Caco-2 (cell line): ENCODE measurements at regions not wholly inside any gene's neighbourhood (a gene's known extent, or its start where the extent isn't known, plus 50 kb on each side); places are given as distances from the start of the nearest gene placed in this dataset.

Experiments used
- BruUV-seq: library from RNA; stranded (reverse); fragments of 400-500 nt; replicated peaks from 2 replicates; lab custom pipeline; 2021; lab: Mats Ljungman, UMichigan
- CTCF ChIA-PET: fragments of 300-600 bp; sonication (Branson Sonifier 250); formaldehyde crosslinking; loops from one replicate; lab custom pipeline; 2022; ENCODE audit warnings: antibody characterized with exemption; lab: Charles Lee
- POLR2A ChIA-PET: fragments of 300-600 bp; sonication (Branson Sonifier 250); formaldehyde crosslinking; loops from one replicate; lab custom pipeline; 2022; ENCODE audit warnings: antibody characterized with exemption; lab: Charles Lee
- DNase-seq, 2 experiments: peaks; one replicate each; pipeline versions ENCODE4 v3.0.0 to v3.0.0-alpha.2; 2020 to 2022
- H3K27me3 ChIP-seq: replicated peaks from 2 replicates; pipeline ENCODE4 v1.6.0; 2011; ENCODE audit warnings: low read length; ENCODE audit not compliant: control insufficient read depth, insufficient read depth
- H3K36me3 ChIP-seq: 2 replicates; pipeline ENCODE4 v1.5.1; 2011; ENCODE audit warnings: low read length; ENCODE audit not compliant: control insufficient read depth, insufficient read depth
- H3K4me1 ChIP-seq: fragments of 250-450 bp; sonication (Bioruptor Pico); 2 replicates; pipeline ENCODE4 v1.5.1; 2020; ENCODE audit warnings: mild to moderate bottlenecking
- H3K4me3 ChIP-seq: 2 replicates; pipeline ENCODE4 v1.5.1; 2011; ENCODE audit warnings: low read depth, mild to moderate bottlenecking, control low read depth, low read length
- H3K9me3 ChIP-seq: fragments of 250-450 bp; sonication (Bioruptor Pico); 2 replicates; pipeline ENCODE4 v1.5.1; 2020; ENCODE audit warnings: mild to moderate bottlenecking, moderate library complexity
- H3K27ac Mint-ChIP-seq: one replicate; pipeline ENCODE4 v1.8.0; 2022; ENCODE audit warnings: mixed read lengths; ENCODE audit not compliant: unreplicated experiment
- H3K27me3 Mint-ChIP-seq: one replicate; pipeline ENCODE4 v1.8.0; 2022; ENCODE audit warnings: mixed read lengths; ENCODE audit not compliant: insufficient read depth, unreplicated experiment
- H3K36me3 Mint-ChIP-seq: one replicate; pipeline ENCODE4 v1.8.0; 2022; ENCODE audit warnings: mild to moderate bottlenecking, mixed read lengths; ENCODE audit not compliant: insufficient read depth, unreplicated experiment
- H3K4me1 Mint-ChIP-seq: one replicate; pipeline ENCODE4 v1.8.0; 2022; ENCODE audit warnings: low read depth, mixed read lengths; ENCODE audit not compliant: unreplicated experiment
- H3K4me3 Mint-ChIP-seq: one replicate; pipeline ENCODE4 v1.8.0; 2022; ENCODE audit warnings: mild to moderate bottlenecking, moderate library complexity, mixed read lengths; ENCODE audit not compliant: unreplicated experiment
- H3K9me3 Mint-ChIP-seq: one replicate; pipeline ENCODE4 v1.8.0; 2022; ENCODE audit warnings: mixed read lengths; ENCODE audit not compliant: unreplicated experiment
- intact Hi-C: fragments of 100-400 bp; cut with micrococcal nuclease; formaldehyde crosslinking; loops from one replicate; pipeline ENCODE4 v1.10.0; 2022; ENCODE audit not compliant: unreplicated experiment
- TF ChIP-seq, protein P1 (sequence below), 2 experiments: fragments of 200-600 bp in 1 of 2; IDR thresholded peaks; 1 replicate in 1 of 2; 2 replicates in 1 of 2; pipeline versions ENCODE4 v1.5.1 to v1.8.0; 2011 to 2022; ENCODE audit warnings: antibody characterized with exemption in 1 of 2, control low read depth in 1 of 2, inconsistent platforms in 1 of 2, low read depth in 1 of 2, low read length in 1 of 2, mild to moderate bottlenecking in 1 of 2, moderate library complexity in 1 of 2; ENCODE audit not compliant: insufficient read depth in 1 of 2, severe bottlenecking in 1 of 2, unreplicated experiment in 1 of 2

GRCh38 chr4:156710365-156711192 lies 261.0 kb downstream of the PDGFC start:
- ChIA-PET CTCF (no interaction called here), POLR2A (no interaction called here)
- TF ChIP-seq, protein P1, sequence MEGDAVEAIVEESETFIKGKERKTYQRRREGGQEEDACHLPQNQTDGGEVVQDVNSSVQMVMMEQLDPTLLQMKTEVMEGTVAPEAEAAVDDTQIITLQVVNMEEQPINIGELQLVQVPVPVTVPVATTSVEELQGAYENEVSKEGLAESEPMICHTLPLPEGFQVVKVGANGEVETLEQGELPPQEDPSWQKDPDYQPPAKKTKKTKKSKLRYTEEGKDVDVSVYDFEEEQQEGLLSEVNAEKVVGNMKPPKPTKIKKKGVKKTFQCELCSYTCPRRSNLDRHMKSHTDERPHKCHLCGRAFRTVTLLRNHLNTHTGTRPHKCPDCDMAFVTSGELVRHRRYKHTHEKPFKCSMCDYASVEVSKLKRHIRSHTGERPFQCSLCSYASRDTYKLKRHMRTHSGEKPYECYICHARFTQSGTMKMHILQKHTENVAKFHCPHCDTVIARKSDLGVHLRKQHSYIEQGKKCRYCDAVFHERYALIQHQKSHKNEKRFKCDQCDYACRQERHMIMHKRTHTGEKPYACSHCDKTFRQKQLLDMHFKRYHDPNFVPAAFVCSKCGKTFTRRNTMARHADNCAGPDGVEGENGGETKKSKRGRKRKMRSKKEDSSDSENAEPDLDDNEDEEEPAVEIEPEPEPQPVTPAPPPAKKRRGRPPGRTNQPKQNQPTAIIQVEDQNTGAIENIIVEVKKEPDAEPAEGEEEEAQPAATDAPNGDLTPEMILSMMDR (IDR thresholded peaks at IDR 0.05; ENCODE audit: insufficient read depth in 1 of 2, low read depth in 1 of 2, low read length in 1 of 2, severe bottlenecking in 1 of 2, unreplicated experiment in 1 of 2) = no peak
- Mint-ChIP-seq H3K9me3 (no peaks in the 10 kb centered on the region), H3K27ac (no peak overlapping the region), H3K4me1 (no peaks in the 10 kb centered on the region), H3K36me3 (no peaks in the 10 kb centered on the region), H3K27me3 (no peaks in the 10 kb centered on the region), H3K4me3 (no peak overlapping the region)
- Histone ChIP-seq H3K4me1 (no peaks in the 10 kb centered on the region), H3K4me3 (no peak overlapping the region), H3K36me3 (no peaks in the 10 kb centered on the region), H3K27me3 (no peaks in the 10 kb centered on the region), H3K9me3 (no peaks in the 10 kb centered on the region)
- intact Hi-C loops = no loop called here
- no TSS peak for BruUV-seq
- no peak for DNase-seq

DNA sequence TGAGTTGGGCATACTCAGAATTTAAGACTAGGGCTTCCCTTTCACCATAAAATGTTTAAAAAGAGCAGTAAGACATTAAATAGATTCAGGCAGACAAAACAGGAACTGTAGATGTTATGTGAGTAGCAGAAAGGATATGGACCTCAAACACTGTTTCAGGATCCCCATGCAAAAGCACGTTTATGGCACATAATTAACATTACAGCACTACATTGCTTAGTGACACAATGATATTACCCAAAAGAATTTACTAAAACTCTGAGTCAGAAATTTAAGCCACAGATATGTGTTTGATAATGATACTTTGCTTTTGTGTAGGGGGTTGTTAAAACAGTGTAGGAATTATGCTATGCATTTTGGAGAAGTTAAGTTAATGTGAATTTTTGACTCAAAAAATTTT lies 266.3 kb downstream of the PDGFC start:
- no peak overlapping the region for H3K4me3 Mint-ChIP-seq
- H3K27me3 ChIP-seq = no peaks in the 10 kb centered on the region
- no peaks in the 10 kb centered on the region for H3K9me3 ChIP-seq
- no peaks in the 10 kb centered on the region for H3K27me3 Mint-ChIP-seq
- no TSS peak for BruUV-seq
- TF ChIP-seq, protein P1 (IDR thresholded peaks at IDR 0.05; ENCODE audit: insufficient read depth in 1 of 2, low read depth in 1 of 2, low read length in 1 of 2, severe bottlenecking in 1 of 2, unreplicated experiment in 1 of 2) = no peak
- intact Hi-C loops = no loop called here
- no peaks in the 10 kb centered on the region for H3K36me3 Mint-ChIP-seq
- H3K4me3 ChIP-seq = no peak overlapping the region
- H3K27ac Mint-ChIP-seq = no peak overlapping the region
- no peak for DNase-seq
- ChIA-PET CTCF (no interaction called here), POLR2A (no interaction called here)
- H3K4me1 Mint-ChIP-seq = no peaks in the 10 kb centered on the region
- H3K4me1 ChIP-seq = no peaks in the 10 kb centered on the region
- H3K9me3 Mint-ChIP-seq = no peaks in the 10 kb centered on the region
- no peaks in the 10 kb centered on the region for H3K36me3 ChIP-seq

GRCh38 chr4:156695163-156695562 lies 276.4 kb downstream of the PDGFC start:
- Mint-ChIP-seq H3K9me3 (no peaks in the 10 kb centered on the region), H3K36me3 (no peaks in the 10 kb centered on the region), H3K4me1 (no peaks in the 10 kb centered on the region), H3K27ac (no peak overlapping the region), H3K4me3 (no peak overlapping the region), H3K27me3 (peaks cover 3% of the 10 kb centered on the region)
- CTCF ChIA-PET = no interaction called here
- no TSS peak for BruUV-seq
- intact Hi-C loops = no loop called here
- TF ChIP-seq, protein P1 (IDR thresholded peaks at IDR 0.05; ENCODE audit: insufficient read depth in 1 of 2, low read depth in 1 of 2, low read length in 1 of 2, severe bottlenecking in 1 of 2, unreplicated experiment in 1 of 2) = no peak
- H3K36me3 ChIP-seq = no peaks in the 10 kb centered on the region
- no peak for DNase-seq
- H3K4me1 ChIP-seq = no peaks in the 10 kb centered on the region
- no peak overlapping the region for H3K4me3 ChIP-seq
- POLR2A ChIA-PET = no interaction called here
- no peaks in the 10 kb centered on the region for H3K27me3 ChIP-seq
- H3K9me3 ChIP-seq = no peaks in the 10 kb centered on the region
